ENCODE measurements at regions not wholly inside any gene's neighbourhood (a gene's known extent, or its start where the extent isn't known, plus 50 kb on each side); places are given as distances from the start of the nearest gene placed in this dataset.

DNA sequence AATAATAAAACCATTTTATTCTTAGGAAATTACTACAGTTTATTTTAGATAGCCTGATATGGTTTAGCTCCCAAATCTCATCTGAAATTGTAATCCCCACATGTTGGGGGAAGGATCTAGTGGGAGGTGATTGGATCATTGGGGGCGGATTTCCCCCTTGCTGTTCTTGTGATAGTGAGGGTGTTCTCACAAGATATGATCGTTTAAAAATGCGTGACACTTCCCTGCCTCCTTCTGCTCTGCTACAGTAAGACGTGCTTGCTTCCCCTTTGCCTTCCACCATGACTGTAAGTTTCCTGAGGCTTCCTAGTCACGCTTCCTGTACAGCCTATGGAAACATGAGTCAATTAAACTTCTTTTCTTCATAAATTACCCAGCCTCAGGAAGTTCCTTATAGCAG is 122.4 kb upstream of the FGF10 start:
- no peaks in the 10 kb centered on the region for H3K4me1 ChIP-seq
- no peak overlapping the region for H3K4me3 ChIP-seq
- WGBS, 2 donors: 81 to 82% methylated on average over 5 of the region's 5 CpGs
- no peaks in the 10 kb centered on the region for H3K27me3 ChIP-seq
- intact Hi-C loops (cut with DNase I; ENCODE audit: low total_unique reads): no loop called here
- DNase-seq: no peak
- H3K27ac ChIP-seq: no peak overlapping the region
- no peaks in the 10 kb centered on the region for H3K9me3 ChIP-seq
- TF ChIP-seq, protein P1, sequence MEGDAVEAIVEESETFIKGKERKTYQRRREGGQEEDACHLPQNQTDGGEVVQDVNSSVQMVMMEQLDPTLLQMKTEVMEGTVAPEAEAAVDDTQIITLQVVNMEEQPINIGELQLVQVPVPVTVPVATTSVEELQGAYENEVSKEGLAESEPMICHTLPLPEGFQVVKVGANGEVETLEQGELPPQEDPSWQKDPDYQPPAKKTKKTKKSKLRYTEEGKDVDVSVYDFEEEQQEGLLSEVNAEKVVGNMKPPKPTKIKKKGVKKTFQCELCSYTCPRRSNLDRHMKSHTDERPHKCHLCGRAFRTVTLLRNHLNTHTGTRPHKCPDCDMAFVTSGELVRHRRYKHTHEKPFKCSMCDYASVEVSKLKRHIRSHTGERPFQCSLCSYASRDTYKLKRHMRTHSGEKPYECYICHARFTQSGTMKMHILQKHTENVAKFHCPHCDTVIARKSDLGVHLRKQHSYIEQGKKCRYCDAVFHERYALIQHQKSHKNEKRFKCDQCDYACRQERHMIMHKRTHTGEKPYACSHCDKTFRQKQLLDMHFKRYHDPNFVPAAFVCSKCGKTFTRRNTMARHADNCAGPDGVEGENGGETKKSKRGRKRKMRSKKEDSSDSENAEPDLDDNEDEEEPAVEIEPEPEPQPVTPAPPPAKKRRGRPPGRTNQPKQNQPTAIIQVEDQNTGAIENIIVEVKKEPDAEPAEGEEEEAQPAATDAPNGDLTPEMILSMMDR (IDR thresholded peaks at IDR 0.05): no peak
- no peak for TF ChIP-seq POLR2A (IDR thresholded peaks at IDR 0.05)
- H3K36me3 ChIP-seq (ENCODE audit: low read depth, missing control alignments): no peaks in the 10 kb centered on the region

DNA sequence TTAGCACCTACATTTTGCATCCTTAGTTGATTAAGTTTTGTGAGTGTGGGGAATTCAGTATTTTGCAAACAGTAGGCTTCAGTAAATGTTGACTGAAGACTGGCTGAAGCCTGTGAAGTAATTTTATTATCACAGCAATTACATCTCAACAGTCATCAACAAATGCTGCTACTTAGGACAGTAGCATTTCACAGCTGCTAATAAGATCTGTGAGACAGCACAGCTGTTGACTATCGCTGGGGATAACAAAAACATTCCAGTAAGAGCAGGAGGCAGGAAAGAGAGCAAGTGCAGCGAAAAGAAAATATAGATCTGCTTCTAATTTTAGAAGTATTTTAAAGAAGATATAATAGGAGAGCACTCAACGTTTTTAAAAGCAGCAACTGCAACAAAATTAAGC is 117.3 kb upstream of the FGF10 start:
- no peaks in the 10 kb centered on the region for H3K36me3 ChIP-seq (ENCODE audit: low read depth, missing control alignments)
- no peaks in the 10 kb centered on the region for H3K9me3 ChIP-seq
- H3K27ac ChIP-seq: no peak overlapping the region
- H3K4me1 ChIP-seq: no peaks in the 10 kb centered on the region
- DNase-seq: no peak
- no peaks in the 10 kb centered on the region for H3K27me3 ChIP-seq
- intact Hi-C loops (cut with DNase I; ENCODE audit: low total_unique reads): no loop called here
- TF ChIP-seq, protein P1 (IDR thresholded peaks at IDR 0.05): no peak
- no peak for TF ChIP-seq POLR2A (IDR thresholded peaks at IDR 0.05)
- WGBS, 2 donors: 39 to 43% methylated on average over 3 of the region's 3 CpGs
- H3K4me3 ChIP-seq: no peak overlapping the region

DNA sequence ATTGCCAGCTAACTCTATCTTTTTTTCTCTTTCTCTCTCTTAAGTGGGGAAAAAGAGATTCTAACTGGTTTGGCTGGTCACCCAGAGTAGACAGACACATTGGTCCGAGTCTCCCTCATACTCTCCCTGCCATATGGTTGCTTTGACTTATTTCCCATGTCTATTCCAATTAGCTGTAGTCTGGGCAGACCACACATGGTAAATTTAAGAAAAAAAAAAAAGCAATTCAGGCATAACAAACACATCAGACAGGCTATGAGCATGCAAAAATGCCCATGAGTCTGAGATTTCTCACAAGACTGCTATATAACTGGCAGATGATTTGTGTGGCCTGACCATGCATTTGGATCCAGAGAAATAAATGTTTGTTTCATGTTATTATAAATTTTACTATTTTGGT is 110.2 kb upstream of the FGF10 start:
- H3K36me3 ChIP-seq (ENCODE audit: low read depth, missing control alignments): no peaks in the 10 kb centered on the region
- intact Hi-C loops (cut with DNase I; ENCODE audit: low total_unique reads): no loop called here
- no peak overlapping the region for H3K27ac ChIP-seq
- no peak overlapping the region for H3K4me3 ChIP-seq
- no peaks in the 10 kb centered on the region for H3K4me1 ChIP-seq
- WGBS, 2 donors: 84 to 94% methylated on average over 1 of the region's 1 CpG
- no peak for DNase-seq
- H3K27me3 ChIP-seq: no peaks in the 10 kb centered on the region
- no peak for TF ChIP-seq POLR2A (IDR thresholded peaks at IDR 0.05)
- TF ChIP-seq, protein P1 (IDR thresholded peaks at IDR 0.05): no peak
- no peaks in the 10 kb centered on the region for H3K9me3 ChIP-seq

DNA sequence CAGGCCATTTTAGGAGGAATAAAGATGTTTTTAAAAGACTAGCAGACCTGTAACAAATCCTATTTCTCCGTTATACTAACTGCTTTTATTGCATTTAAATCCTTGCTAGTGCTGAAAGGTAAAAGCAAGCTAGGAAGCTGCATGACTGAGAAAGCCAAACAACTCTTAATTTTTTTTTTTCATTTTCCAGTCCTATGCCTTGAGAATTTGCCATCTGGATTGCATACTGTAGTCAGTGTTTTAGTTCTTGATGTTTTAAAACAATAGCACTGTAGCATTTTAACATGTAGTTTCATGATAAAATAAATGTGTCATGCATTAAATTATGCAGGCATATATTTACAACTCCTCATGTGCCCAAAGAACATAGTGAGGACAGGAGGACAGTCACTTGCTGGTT is 108.4 kb upstream of the FGF10 start:
- 87 to 91% methylated on average over 1 of the region's 1 CpG for WGBS, 2 donors
- Histone ChIP-seq H3K27me3 (no peaks in the 10 kb centered on the region), H3K4me1 (no peaks in the 10 kb centered on the region), H3K36me3 (ENCODE audit: low read depth, missing control alignments) (no peaks in the 10 kb centered on the region), H3K27ac (no peak overlapping the region), H3K4me3 (no peak overlapping the region), H3K9me3 (no peaks in the 10 kb centered on the region)
- intact Hi-C loops (cut with DNase I; ENCODE audit: low total_unique reads): no loop called here
- no peak for DNase-seq
- no peak for TF ChIP-seq POLR2A (IDR thresholded peaks at IDR 0.05)
- TF ChIP-seq, protein P1 (IDR thresholded peaks at IDR 0.05): no peak

DNA sequence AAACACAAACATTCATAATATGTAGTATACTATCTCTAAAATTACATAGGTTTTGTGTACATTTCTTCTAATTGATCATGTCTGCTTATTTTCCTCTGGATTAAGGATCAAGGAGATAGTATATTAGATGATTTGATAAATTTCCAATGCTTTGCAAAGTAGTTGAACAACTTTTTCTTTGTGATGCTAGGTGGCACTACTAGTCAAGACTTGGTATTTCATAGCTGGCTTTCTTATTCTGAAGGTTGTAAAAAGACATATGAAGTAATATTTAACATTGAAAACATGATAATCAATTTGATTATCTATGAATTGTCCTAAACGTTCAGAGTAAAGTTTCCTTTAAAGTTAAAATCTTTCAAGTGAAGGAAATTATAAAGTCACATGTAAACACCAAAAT is 106.1 kb upstream of the FGF10 start:
- TF ChIP-seq, protein P1 (IDR thresholded peaks at IDR 0.05): no peak
- no peak for TF ChIP-seq POLR2A (IDR thresholded peaks at IDR 0.05)
- no peak overlapping the region for H3K27ac ChIP-seq
- H3K4me1 ChIP-seq: no peaks in the 10 kb centered on the region
- no peaks in the 10 kb centered on the region for H3K9me3 ChIP-seq
- H3K27me3 ChIP-seq: no peaks in the 10 kb centered on the region
- no peaks in the 10 kb centered on the region for H3K36me3 ChIP-seq (ENCODE audit: low read depth, missing control alignments)
- no peak overlapping the region for H3K4me3 ChIP-seq
- 71 to 75% methylated on average over 1 of the region's 1 CpG for WGBS, 2 donors
- intact Hi-C loops (cut with DNase I; ENCODE audit: low total_unique reads): no loop called here
- no peak for DNase-seq

All from testis (tissue), 2 donors.